ENCODE measurements at regions not wholly inside any gene's neighbourhood (a gene's known extent, or its start where the extent isn't known, plus 50 kb on each side); places are given as distances from the start of the nearest gene placed in this dataset.
"Not testable (repeated sequence)": the region's sequence is repeated elsewhere in the genome, so short reads cannot be mapped to it uniquely, and the experiment has no call there.

GRCh38 chr10:64594072-64594471 is 1072.9 kb downstream of the REEP3 start:
- Mint-ChIP-seq H3K27me3 (no peaks in the 10 kb centered on the region), H3K4me3 (no peak overlapping the region), H3K36me3 (no peaks in the 10 kb centered on the region), H3K9me3 (peaks cover 1% of the 10 kb centered on the region), H3K27ac (no peak overlapping the region), H3K4me1 (no peaks in the 10 kb centered on the region)
- DNase-seq = no peak

GRCh38 chr10:64598600-64598999 is 1077.4 kb downstream of the REEP3 start:
- no peak for DNase-seq
- Mint-ChIP-seq H3K36me3 (no peaks in the 10 kb centered on the region), H3K4me3 (no peak overlapping the region), H3K9me3 (peaks cover 4% of the 10 kb centered on the region), H3K4me1 (no peaks in the 10 kb centered on the region), H3K27me3 (no peaks in the 10 kb centered on the region), H3K27ac (no peak overlapping the region)

GRCh38 chr10:64601298-64601697 is 1080.1 kb downstream of the REEP3 start:
- no peaks in the 10 kb centered on the region for H3K27me3 Mint-ChIP-seq
- no peak overlapping the region for H3K27ac Mint-ChIP-seq
- no peaks in the 10 kb centered on the region for H3K4me1 Mint-ChIP-seq
- no peak for DNase-seq
- H3K9me3 Mint-ChIP-seq = peaks cover 7% of the 10 kb centered on the region
- H3K36me3 Mint-ChIP-seq = no peaks in the 10 kb centered on the region
- H3K4me3 Mint-ChIP-seq = no peak overlapping the region

- no peak overlapping the region for H3K27ac Mint-ChIP-seq
- no peak overlapping the region for H3K4me3 Mint-ChIP-seq
- H3K36me3 Mint-ChIP-seq = no peaks in the 10 kb centered on the region
- no peaks in the 10 kb centered on the region for H3K4me1 Mint-ChIP-seq
- H3K9me3 Mint-ChIP-seq = no peaks in the 10 kb centered on the region
- no peaks in the 10 kb centered on the region for H3K27me3 Mint-ChIP-seq
- DNase-seq = no peak
These were observed 1095.9 kb downstream of the REEP3 start for GRCh38 chr10:64617085-64617484.

- H3K4me3 Mint-ChIP-seq = no peak overlapping the region
- H3K27ac Mint-ChIP-seq = no peak overlapping the region
- no peaks in the 10 kb centered on the region for H3K9me3 Mint-ChIP-seq
- DNase-seq = no peak
- H3K36me3 Mint-ChIP-seq = no peaks in the 10 kb centered on the region
- no peaks in the 10 kb centered on the region for H3K27me3 Mint-ChIP-seq
- H3K4me1 Mint-ChIP-seq = no peaks in the 10 kb centered on the region
These were observed 1097.9 kb downstream of the REEP3 start for GRCh38 chr10:64619102-64619501.

GRCh38 chr10:64626924-64627323 is 1105.7 kb downstream of the REEP3 start:
- Mint-ChIP-seq H3K27ac (no peak overlapping the region), H3K36me3 (no peaks in the 10 kb centered on the region), H3K27me3 (no peaks in the 10 kb centered on the region), H3K4me3 (no peak overlapping the region), H3K9me3 (no peaks in the 10 kb centered on the region), H3K4me1 (no peaks in the 10 kb centered on the region)
- DNase-seq = no peak

- Mint-ChIP-seq H3K27ac (no peak overlapping the region), H3K4me3 (no peak overlapping the region), H3K36me3 (no peaks in the 10 kb centered on the region), H3K27me3 (no peaks in the 10 kb centered on the region), H3K4me1 (no peaks in the 10 kb centered on the region), H3K9me3 (no peaks in the 10 kb centered on the region)
- no peak for DNase-seq
These were observed 1109.3 kb downstream of the REEP3 start for GRCh38 chr10:64630534-64630933.

- Mint-ChIP-seq H3K27me3 (no peaks in the 10 kb centered on the region), H3K9me3 (no peaks in the 10 kb centered on the region), H3K27ac (no peak overlapping the region), H3K4me3 (no peak overlapping the region), H3K36me3 (no peaks in the 10 kb centered on the region), H3K4me1 (no peaks in the 10 kb centered on the region)
- no peak for DNase-seq
These were observed 1114.7 kb downstream of the REEP3 start for GRCh38 chr10:64635906-64636305.

- Mint-ChIP-seq H3K9me3 (no peaks in the 10 kb centered on the region), H3K4me1 (no peaks in the 10 kb centered on the region), H3K36me3 (no peaks in the 10 kb centered on the region), H3K27ac (no peak overlapping the region), H3K27me3 (no peaks in the 10 kb centered on the region), H3K4me3 (no peak overlapping the region)
- no peak for DNase-seq
These were observed 1115.3 kb downstream of the REEP3 start for GRCh38 chr10:64636461-64636860.

- no peaks in the 10 kb centered on the region for H3K4me1 Mint-ChIP-seq
- no peak overlapping the region for H3K4me3 Mint-ChIP-seq
- H3K9me3 Mint-ChIP-seq = no peaks in the 10 kb centered on the region
- H3K36me3 Mint-ChIP-seq = no peaks in the 10 kb centered on the region
- DNase-seq = no peak
- no peak overlapping the region for H3K27ac Mint-ChIP-seq
- H3K27me3 Mint-ChIP-seq = no peaks in the 10 kb centered on the region
These were observed 1116.7 kb downstream of the REEP3 start for GRCh38 chr10:64637939-64638338.

- Mint-ChIP-seq H3K4me1 (no peaks in the 10 kb centered on the region), H3K27me3 (no peaks in the 10 kb centered on the region), H3K9me3 (peaks cover 2% of the 10 kb centered on the region), H3K36me3 (no peaks in the 10 kb centered on the region), H3K4me3 (no peak overlapping the region), H3K27ac (no peak overlapping the region)
- no peak for DNase-seq
These were observed 1127.7 kb downstream of the REEP3 start for GRCh38 chr10:64648915-64649314.

- Mint-ChIP-seq H3K9me3 (peaks cover 3% of the 10 kb centered on the region), H3K4me1 (no peaks in the 10 kb centered on the region), H3K27me3 (no peaks in the 10 kb centered on the region), H3K4me3 (no peak overlapping the region), H3K27ac (no peak overlapping the region), H3K36me3 (no peaks in the 10 kb centered on the region)
- no peak for DNase-seq
These were observed 1137.3 kb downstream of the REEP3 start for GRCh38 chr10:64658528-64658927.

- no peak overlapping the region for H3K27ac Mint-ChIP-seq
- no peak overlapping the region for H3K4me3 Mint-ChIP-seq
- no peak for DNase-seq
- no peaks in the 10 kb centered on the region for H3K36me3 Mint-ChIP-seq
- no peaks in the 10 kb centered on the region for H3K27me3 Mint-ChIP-seq
- no peaks in the 10 kb centered on the region for H3K4me1 Mint-ChIP-seq
- H3K9me3 Mint-ChIP-seq = peaks cover 3% of the 10 kb centered on the region
These were observed 1138.1 kb downstream of the REEP3 start for GRCh38 chr10:64659311-64659710.

GRCh38 chr10:64682043-64682442 is 1160.8 kb downstream of the REEP3 start:
- no peaks in the 10 kb centered on the region for H3K36me3 Mint-ChIP-seq

GRCh38 chr10:64690194-64690593 is 1169.0 kb downstream of the REEP3 start:
- no peak for DNase-seq
- no peaks in the 10 kb centered on the region for H3K36me3 Mint-ChIP-seq
- H3K4me1 Mint-ChIP-seq = no peaks in the 10 kb centered on the region

More at GRCh38 chr10:64682043-64682442, 1160.8 kb downstream of the REEP3 start:
- Mint-ChIP-seq H3K27ac (no peak overlapping the region), H3K4me3 (no peak overlapping the region), H3K4me1 (no peaks in the 10 kb centered on the region), H3K27me3 (no peaks in the 10 kb centered on the region), H3K9me3 (peaks cover 7% of the 10 kb centered on the region)
- DNase-seq = no peak

GRCh38 chr10:64699244-64699643 is 1178.0 kb downstream of the REEP3 start:
- no peaks in the 10 kb centered on the region for H3K27me3 Mint-ChIP-seq
- H3K27ac Mint-ChIP-seq = no peak overlapping the region
- no peaks in the 10 kb centered on the region for H3K4me1 Mint-ChIP-seq

More at GRCh38 chr10:64690194-64690593, 1169.0 kb downstream of the REEP3 start:
- H3K27me3 Mint-ChIP-seq = no peaks in the 10 kb centered on the region
- H3K4me3 Mint-ChIP-seq = no peak overlapping the region
- no peaks in the 10 kb centered on the region for H3K9me3 Mint-ChIP-seq
- no peak overlapping the region for H3K27ac Mint-ChIP-seq

GRCh38 chr10:64702086-64702485 is 1180.9 kb downstream of the REEP3 start:
- H3K4me3 Mint-ChIP-seq, H3K9me3 Mint-ChIP-seq, H3K27ac Mint-ChIP-seq, H3K27me3 Mint-ChIP-seq, H3K4me1 Mint-ChIP-seq, H3K36me3 Mint-ChIP-seq, DNase-seq: not testable (repeated sequence)

More at GRCh38 chr10:64699244-64699643, 1178.0 kb downstream of the REEP3 start:
- no peaks in the 10 kb centered on the region for H3K36me3 Mint-ChIP-seq
- H3K9me3 Mint-ChIP-seq = peaks cover 7% of the 10 kb centered on the region
- no peak for DNase-seq
- no peak overlapping the region for H3K4me3 Mint-ChIP-seq
